IPS-NIHi7 (cell line): ENCODE measurements at regions not wholly inside any gene's neighbourhood (a gene's known extent, or its start where the extent isn't known, plus 50 kb on each side); places are given as distances from the start of the nearest gene placed in this dataset.
"Not testable (repeated sequence)": the region's sequence is repeated elsewhere in the genome, so short reads cannot be mapped to it uniquely, and the experiment has no call there.

Experiments
- DNase-seq: peaks from one replicate; pipeline ENCODE4 v3.0.0; 2012; ENCODE audit warnings: mixed read lengths; ENCODE audit errors: extremely low spot score

DNA sequence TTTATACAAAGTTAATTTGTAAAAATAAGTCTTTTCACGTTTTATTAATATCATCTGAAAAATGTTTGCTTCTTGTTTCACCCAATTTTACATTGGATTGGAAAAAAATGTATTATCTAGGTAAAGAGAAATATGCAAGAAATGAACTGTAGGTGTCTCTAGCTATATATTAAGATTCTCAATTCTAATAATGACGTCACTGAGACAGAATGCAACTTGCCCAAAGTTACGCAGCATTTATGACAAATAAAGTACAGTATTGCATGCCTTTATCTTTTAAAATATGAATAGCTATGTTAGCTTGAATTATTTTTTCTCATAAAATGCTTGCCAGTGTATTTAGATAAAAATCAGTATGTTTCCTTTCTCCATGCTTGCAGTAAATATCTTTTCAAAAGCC is 728.8 kb downstream of the RERGL start:
- no peak for DNase-seq

- no peak for DNase-seq
Observed at GRCh38 chr12:17358835-17359234, 731.2 kb downstream of the RERGL start.

GRCh38 chr12:17357396-17357795 is 732.6 kb downstream of the RERGL start:
- DNase-seq: no peak

- no peak for DNase-seq
Observed at GRCh38 chr12:17352164-17352563, 737.8 kb downstream of the RERGL start.

DNA sequence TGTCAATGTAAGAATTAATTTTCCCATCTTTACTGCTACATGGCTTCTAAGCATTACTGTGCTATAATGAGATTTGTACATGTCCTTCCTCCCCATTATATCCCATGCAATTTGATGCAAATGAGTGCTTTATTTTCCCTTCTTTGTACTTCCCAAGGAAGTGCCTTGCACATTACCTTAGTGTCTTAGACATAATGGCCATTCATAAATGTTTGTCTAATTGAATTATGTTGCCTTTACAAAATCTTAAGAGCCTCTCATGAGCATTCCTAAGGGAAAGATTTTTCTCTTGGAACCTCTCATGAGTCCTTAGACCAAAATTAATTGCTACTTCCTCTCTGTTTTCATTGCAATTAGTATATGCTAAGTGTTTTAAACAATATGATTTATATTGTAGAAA is 741.7 kb downstream of the RERGL start:
- no peak for DNase-seq

- DNase-seq: no peak
Observed at GRCh38 chr12:17344649-17345048, 738.7 kb upstream of the LMO3 start.

GRCh38 chr12:17342381-17342961 is 736.5 kb upstream of the LMO3 start:
- DNase-seq: no peak

DNA sequence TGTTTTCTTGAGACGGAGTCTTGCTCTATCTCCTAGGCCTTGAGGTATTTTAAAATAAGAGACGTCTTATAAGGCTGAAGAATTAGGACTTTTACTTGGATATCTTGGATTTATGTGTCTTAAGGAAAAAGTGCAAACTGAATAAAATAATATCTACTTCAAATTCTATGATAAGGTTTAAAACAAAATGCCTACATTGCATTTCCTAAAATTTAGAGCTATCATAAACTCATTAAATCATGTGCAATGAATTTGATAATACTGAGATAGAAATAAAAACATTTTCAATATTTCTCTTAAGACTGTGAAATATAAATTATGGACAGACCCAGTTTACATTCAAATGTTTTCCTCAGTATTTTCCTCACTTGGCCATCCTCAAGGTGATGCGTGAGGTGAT is 729.5 kb upstream of the LMO3 start:
- DNase-seq: no peak

DNA sequence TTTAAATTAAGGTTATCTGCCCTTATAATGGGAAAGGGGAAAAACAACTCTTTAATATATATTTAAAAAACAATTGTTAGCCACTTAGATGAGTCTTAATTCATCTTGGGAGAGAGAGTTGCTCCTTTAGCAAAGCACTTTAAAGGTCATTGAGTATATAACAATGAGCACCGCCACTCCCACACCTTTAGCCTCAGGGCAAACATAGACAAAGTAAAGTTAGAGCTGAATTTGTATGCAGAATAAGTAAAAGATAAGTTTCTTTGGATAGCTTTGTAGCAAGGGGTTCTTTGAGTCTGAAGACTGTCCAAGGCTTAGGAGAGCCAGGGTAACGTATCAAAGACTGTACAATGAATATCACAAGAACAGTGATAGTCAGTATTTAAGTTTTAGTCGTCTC is 728.8 kb upstream of the LMO3 start:
- DNase-seq: no peak

DNA sequence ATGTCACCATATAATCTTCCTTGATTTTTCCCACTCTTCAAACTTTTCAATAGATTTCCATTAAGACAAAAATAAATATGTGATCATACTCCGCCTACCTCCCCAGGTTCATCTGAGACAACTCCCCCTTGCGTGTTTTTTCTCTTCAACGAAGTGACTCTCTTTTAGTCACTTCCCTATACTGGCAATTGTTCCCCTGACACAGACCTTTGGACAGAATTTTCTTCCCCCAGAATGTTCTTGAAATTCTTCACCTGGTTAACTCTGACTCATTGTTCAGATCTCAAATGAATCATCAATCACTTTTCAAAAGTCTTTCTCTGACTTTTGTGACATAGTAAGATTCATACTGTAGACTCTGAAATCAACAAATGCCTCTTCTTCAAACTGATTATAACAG is 727.3 kb upstream of the LMO3 start:
- no peak for DNase-seq

DNA sequence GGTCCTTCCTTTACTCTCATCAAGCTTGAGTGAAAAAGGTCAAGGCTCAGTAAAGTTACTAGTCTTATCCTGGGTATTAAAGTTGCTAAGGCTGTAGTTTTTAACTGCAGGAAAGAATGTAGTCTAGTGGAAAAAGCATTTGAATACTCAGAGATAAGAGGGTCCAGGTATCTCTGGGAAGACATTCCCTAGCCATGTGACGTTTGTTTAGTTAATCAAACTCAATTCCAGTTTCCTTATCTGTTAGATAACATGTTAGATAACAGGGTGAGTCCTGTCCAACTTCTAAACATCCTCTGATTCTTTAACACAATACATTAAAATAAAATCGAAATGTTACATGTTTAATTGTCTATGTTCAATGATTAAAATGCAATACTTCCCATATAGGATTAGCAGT is 720.7 kb upstream of the LMO3 start:
- DNase-seq: no peak

- DNase-seq: no peak
Observed at GRCh38 chr12:17322090-17322489, 716.1 kb upstream of the LMO3 start.

DNA sequence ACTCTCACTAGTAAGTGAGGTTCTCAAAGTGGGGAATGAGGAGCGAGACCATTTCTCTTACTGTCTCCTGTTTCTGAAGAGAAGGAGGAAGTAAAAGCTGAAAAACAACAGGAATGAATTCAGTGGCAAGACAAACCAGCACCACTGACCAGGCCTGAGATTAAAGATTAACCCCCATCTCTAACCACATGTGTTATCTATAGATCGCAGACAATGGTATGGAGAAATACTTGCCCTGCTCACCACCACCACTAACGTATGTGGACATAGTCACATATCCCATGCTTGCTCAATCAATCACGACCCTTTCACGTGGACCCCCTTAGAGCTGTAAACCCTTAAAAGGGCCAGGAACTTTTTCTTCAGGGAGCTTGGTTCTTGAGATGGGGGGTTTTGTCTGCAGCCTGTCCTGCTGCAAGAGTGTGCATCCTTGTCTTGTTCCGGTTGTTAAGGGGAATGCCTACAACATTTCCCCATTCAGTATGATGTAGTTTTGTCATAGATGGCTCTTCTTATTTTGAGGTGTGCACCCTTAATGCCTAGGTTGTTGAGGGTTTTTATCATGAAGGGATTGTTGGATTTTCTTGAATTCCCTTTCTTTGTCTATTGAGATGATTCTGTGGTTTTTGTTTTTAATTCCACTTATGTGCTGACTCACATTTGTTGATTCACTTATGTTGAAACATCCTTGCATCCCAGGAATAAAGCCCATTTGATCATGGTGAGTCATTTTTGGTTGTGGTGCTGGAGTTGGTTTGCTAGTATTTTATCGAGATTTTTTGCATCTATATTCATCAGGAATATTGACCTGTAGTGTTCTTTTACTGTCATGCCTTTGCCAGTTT is 698.8 kb upstream of the LMO3 start:
- no peak for DNase-seq

DNA sequence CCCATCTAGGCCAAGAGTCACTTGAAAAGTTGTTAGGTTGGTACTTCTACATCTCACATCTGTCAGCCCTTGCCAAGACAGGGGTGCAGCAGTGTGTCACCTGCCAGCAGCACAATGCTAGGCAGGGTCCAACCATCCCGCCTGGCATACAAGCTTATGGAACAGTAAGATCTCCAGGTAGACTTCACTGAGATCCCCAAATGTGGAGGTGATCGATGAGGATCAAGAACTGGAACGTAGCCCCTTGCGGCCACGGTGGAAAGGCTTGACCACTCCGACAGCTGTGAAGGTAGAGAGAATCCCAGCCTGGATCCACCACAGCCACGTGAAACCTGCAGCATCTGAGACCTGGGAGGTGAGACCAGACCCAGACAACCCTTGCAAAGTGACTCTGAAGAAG is 696.0 kb upstream of the LMO3 start:
- DNase-seq: no peak

DNA sequence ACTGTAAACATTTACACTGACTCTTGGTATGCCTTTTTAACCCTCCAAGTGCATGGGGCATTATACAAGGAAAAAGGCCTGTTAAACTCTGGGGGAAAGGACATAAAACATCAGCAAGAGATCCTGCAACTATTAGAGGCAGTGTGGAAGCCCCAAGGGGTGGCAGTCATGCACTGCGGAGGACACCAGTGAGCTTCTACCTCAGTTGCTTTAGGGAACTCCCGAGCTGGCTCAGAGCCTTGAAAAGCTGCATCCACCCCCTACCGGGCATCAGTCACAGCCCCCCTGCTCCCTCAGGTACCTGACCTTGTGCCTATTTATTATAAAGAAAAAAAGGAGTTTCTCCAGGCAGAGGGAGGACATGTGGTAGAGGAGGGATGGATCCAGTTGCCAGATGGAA is 695.6 kb upstream of the LMO3 start:
- peak; percentile 11 for DNase-seq

DNA sequence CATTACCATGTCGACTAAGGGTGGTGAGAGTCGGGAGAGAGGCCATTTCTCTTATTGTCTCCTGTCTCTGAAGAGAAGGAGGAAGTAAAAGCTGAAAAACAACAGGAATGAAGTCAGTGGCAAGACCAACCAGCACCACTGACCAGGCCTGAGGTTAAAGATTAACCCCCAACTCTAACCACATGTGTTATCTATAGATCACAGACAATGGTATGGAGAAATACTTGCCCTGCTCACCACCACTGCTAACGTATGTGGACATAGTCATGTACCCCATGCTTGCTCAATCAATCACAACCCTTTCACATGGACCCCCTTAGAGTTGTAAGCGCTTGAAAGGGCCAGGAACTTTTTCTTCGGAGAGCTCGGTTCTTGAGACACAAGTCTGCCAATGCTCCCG is 690.9 kb upstream of the LMO3 start:
- no peak for DNase-seq

DNA sequence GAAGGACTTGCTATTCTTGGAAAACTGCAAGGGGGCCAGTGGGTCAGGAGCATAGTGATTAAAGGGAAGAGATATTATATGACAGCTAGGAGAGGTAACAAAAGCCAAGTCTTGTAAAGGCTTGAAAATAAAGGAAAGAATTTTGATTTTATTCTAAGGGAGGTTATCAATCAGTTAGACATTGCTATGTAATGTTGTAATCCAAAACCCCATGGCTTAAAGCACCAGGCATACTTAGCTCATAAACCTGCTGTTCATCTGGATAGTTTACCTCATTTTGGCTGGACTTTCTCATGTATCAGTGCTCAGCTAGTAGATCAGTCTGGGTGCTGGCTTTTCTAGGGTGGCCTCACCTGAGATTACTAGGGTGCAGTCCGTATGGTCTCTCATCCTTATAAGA is 680.9 kb upstream of the LMO3 start:
- no peak for DNase-seq

GRCh38 chr12:17284873-17285272 is 678.9 kb upstream of the LMO3 start:
- DNase-seq: no peak

DNA sequence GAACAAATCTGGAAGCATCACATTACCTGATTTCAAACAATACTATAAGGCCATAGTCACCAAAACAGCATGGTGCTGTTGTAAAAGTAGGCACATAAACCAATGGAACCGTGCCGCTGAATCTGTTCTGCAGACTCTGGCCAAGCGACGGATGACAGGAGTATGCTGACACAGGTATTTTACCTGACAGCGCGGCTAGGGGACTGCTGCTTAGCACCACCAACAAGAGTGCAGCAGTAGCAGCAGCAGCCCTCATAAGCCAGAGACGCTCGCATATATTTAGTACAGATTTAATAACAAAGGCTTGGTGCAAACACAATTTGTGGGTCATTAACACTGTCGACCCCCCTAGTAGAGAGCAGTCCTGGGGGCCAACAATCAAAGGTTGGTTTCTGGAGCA is 677.6 kb upstream of the LMO3 start:
- no peak for DNase-seq

GRCh38 chr12:17282169-17282568 is 676.2 kb upstream of the LMO3 start:
- DNase-seq: not testable (repeated sequence)

DNA sequence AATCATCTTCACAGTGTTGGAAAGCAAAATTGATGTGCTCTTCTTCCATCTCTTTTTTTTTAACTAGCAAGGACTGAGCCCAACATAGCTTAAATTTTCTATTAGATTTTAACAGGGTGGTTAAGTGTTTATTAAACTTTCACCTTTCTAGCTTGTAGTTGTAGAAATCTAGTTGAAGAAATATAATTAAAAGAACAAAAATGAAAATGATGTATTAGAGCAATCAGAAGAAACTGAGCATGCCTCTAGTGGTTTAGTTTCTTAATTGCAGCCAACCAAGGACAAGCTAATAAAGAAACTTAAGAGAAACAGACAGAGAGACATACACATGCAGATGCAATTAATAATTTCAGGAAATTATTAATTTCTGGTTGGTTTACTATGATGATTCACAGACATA is 673.0 kb upstream of the LMO3 start:
- no peak for DNase-seq

DNA sequence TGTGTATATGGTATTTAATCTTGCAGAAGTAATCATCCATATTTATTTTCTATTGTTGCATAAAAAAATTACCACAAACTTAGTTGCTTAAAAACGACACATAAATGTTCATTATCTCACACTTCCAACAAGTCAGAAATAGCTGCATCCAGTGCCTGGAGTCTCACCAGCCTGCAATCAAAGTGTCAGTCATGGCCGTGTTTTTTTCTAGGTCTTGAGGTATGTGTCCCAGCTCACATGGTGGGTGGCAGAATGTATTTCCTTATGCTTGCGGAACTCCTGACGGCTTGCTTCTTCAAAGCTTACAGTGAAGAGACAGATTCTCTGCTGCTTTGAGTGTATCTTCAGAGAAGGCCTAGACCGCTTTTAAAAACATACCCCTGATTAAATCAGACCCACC is 670.2 kb upstream of the LMO3 start:
- DNase-seq: no peak

- no peak for DNase-seq
Observed at GRCh38 chr12:17266856-17267255, 660.9 kb upstream of the LMO3 start.

DNA sequence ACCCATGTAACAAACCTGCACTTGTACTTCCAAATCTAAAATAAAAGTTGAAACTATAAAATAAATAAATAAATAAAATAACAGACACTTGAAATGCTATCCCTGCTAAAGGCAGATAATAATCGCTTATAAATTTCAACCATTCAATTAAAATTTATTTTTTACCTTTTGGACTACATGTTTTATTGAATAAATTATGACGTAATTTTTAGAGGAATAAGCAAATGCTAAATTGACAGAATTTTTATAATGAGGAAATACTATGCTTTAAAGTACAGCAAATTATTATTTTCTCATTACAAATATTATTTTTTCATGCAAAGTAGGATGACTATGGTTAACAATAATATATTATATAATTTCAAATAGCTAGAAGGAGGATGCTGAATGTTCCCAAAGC is 658.6 kb upstream of the LMO3 start:
- no peak for DNase-seq
